ENCODE measurements at regions not wholly inside any gene's neighbourhood (a gene's known extent, or its start where the extent isn't known, plus 50 kb on each side); places are given as distances from the start of the nearest gene placed in this dataset.

DNA sequence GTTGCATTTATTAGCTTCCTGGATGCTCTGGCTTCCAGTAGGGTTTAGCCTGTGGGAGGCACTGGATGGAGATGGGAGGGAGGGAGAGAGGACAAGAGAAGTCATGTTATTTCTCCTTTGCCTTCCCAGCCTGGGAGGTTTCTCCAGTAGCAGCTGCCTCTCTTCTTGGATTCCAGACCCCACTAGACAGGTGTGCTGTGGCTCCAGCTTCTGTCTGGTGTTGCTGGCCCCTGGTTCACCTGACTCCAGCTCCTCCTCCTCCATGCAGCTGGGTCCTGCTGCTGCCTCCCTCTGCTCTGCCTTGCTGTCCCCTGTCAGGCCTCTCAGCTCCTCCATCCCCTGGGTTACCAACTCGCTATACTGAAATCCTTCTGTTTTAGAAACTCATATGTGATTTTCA is 188.9 kb upstream of the TNP1 start:
- no peak overlapping the region for H3K4me3 ChIP-seq
- DNase-seq (ENCODE audit: low spot score in 2 of 2), result no peak
- H3K27ac ChIP-seq, result no peak overlapping the region
- no peaks in the 10 kb centered on the region for H3K36me3 ChIP-seq
- no peaks in the 10 kb centered on the region for H3K9me3 ChIP-seq
- no peaks in the 10 kb centered on the region for H3K27me3 ChIP-seq
- intact Hi-C loops (cut with DNase I; ENCODE audit: low total_unique reads), result no loop called here
- H3K4me1 ChIP-seq, result no peaks in the 10 kb centered on the region
- TF ChIP-seq CTCF (IDR thresholded peaks at IDR 0.05) (no peak), POLR2A (IDR thresholded peaks at IDR 0.05) (no peak), POLR2AphosphoS5 (IDR thresholded peaks at IDR 0.05) (no peak)

DNA sequence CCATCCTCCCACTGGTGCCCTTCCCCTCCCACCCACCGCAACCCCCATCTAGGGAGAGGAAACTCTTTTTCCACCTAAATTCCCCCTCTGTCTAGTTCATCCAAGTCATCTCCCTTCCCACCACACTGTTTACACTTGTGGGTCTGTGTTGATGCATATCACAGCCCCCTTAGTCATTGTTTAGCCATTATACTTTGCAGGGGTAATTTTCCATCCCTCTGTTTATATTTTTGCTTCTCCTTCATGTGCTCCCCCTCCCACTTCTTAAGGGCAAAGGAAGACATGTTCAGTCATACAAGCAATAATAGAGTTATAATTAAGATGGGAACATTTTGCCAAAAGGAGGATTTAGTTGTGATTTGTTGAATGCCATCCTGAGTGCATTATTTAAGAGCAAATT is 187.8 kb upstream of the TNP1 start:
- Histone ChIP-seq H3K9me3 (no peaks in the 10 kb centered on the region), H3K27me3 (no peaks in the 10 kb centered on the region), H3K4me1 (no peaks in the 10 kb centered on the region), H3K27ac (no peak overlapping the region), H3K4me3 (no peak overlapping the region), H3K36me3 (no peaks in the 10 kb centered on the region)
- intact Hi-C loops (cut with DNase I; ENCODE audit: low total_unique reads), result no loop called here
- no peak for TF ChIP-seq POLR2A (IDR thresholded peaks at IDR 0.05)
- TF ChIP-seq CTCF (IDR thresholded peaks at IDR 0.05), result no peak
- no peak for DNase-seq (ENCODE audit: low spot score in 2 of 2)

- no peaks in the 10 kb centered on the region for H3K9me3 ChIP-seq
- H3K4me3 ChIP-seq, result no peak overlapping the region
- intact Hi-C loops (cut with DNase I; ENCODE audit: low total_unique reads), result no loop called here
- no peak overlapping the region for H3K27ac ChIP-seq
- no peaks in the 10 kb centered on the region for H3K27me3 ChIP-seq
- no peaks in the 10 kb centered on the region for H3K4me1 ChIP-seq
- no peak for DNase-seq (ENCODE audit: low spot score in 2 of 2)
- TF ChIP-seq CTCF (IDR thresholded peaks at IDR 0.05), result no peak
- TF ChIP-seq POLR2AphosphoS5 (IDR thresholded peaks at IDR 0.05), result no peak
- TF ChIP-seq POLR2A (IDR thresholded peaks at IDR 0.05), result no peak
- no peaks in the 10 kb centered on the region for H3K36me3 ChIP-seq
These were observed 187.3 kb upstream of the TNP1 start for GRCh38 chr2:217047209-217047608.

- Histone ChIP-seq H3K27me3 (no peaks in the 10 kb centered on the region), H3K4me1 (no peaks in the 10 kb centered on the region), H3K27ac (peak overlapping the region; percentile 19 to 55), H3K4me3 (no peak overlapping the region), H3K9me3 (no peaks in the 10 kb centered on the region), H3K36me3 (no peaks in the 10 kb centered on the region)
- no peak for DNase-seq (ENCODE audit: low spot score in 2 of 2)
- TF ChIP-seq POLR2A (IDR thresholded peaks at IDR 0.05) (no peak), CTCF (IDR thresholded peaks at IDR 0.05) (no peak), POLR2AphosphoS5 (IDR thresholded peaks at IDR 0.05) (no peak)
- intact Hi-C loops (cut with DNase I; ENCODE audit: low total_unique reads), result no loop called here
These were observed 186.0 kb upstream of the TNP1 start for GRCh38 chr2:217045700-217046475.

DNA sequence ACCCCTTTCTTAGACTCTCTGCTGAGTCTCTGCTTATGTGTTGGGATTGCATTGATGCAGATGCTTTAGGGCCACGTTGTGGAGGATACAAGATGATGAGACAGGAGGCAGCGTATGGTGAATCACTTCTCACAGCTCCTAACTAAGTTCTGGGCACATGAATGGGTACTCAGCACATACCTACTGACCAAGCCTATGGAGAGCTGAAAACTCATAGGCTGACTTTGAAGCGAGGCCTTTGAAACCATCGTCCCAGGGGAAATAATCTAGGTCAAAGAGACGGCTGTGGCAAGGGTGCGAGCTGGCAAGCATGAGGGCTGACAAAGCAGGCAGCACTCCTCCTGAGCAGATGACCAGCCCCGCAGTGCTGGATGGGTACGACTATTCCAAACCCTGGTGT is 180.2 kb upstream of the TNP1 start:
- Histone ChIP-seq H3K27ac (no peak overlapping the region), H3K9me3 (no peaks in the 10 kb centered on the region), H3K27me3 (no peaks in the 10 kb centered on the region), H3K4me3 (no peak overlapping the region), H3K4me1 (no peaks in the 10 kb centered on the region), H3K36me3 (no peaks in the 10 kb centered on the region)
- TF ChIP-seq POLR2A (IDR thresholded peaks at IDR 0.05), result no peak
- no peak for DNase-seq (ENCODE audit: low spot score in 2 of 2)
- intact Hi-C loops (cut with DNase I; ENCODE audit: low total_unique reads), result no loop called here
